PFSK-1 (cell line): ENCODE measurements at regions not wholly inside any gene's neighbourhood (a gene's known extent, or its start where the extent isn't known, plus 50 kb on each side); places are given as distances from the start of the nearest gene placed in this dataset.

Experiments used
- POLR2AphosphoS5 ChIP-seq: IDR thresholded peaks from 2 replicates; pipeline ENCODE4 v1.6.1; 2012; ENCODE audit warnings: low read depth, mild to moderate bottlenecking, control low read depth, low read length, moderate library complexity
- SIN3A ChIP-seq: IDR thresholded peaks from 2 replicates; pipeline ENCODE4 v1.6.1; 2012; ENCODE audit warnings: mild to moderate bottlenecking, low read length, moderate library complexity, borderline replicate concordance; ENCODE audit not compliant: insufficient read depth
- TAF1 ChIP-seq: IDR thresholded peaks from 2 replicates; pipeline ENCODE4 v1.6.1; 2012; ENCODE audit warnings: low read length, control low read depth, borderline replicate concordance; ENCODE audit not compliant: insufficient read depth
- TF ChIP-seq, protein P1 (sequence below), 2 experiments: IDR thresholded peaks; 2 replicates each; pipeline versions ENCODE4 v1.6.1 to v1.8.0; 2011 to 2012; ENCODE audit warnings: low read depth in 2 of 2, low read length in 2 of 2, control low read depth in 1 of 2, inconsistent platforms in 1 of 2, mild to moderate bottlenecking in 1 of 2, moderate library complexity in 1 of 2; ENCODE audit not compliant: insufficient read depth in 1 of 2

DNA sequence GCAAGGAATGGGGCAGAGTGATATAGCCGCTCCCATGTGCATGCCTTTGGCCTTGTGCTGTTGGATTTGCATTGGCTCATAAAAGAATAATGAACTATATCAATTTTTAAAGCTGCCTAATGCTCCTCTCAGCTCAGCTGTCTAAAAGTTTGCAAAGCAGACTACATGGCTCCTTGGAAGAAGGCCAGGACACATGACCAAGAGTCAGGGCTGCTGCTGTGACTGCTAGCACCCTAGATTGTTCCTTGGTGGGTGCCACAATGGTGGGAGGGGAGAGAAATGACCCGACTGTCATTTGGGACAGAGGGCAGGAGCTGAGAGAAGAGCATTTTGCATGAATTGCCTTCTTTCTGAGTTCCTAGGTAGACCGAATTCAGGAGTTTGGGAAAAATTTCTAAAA is 307.9 kb downstream of the PDCD6IP start:
- TF ChIP-seq POLR2AphosphoS5 (no peak), SIN3A (no peak), TAF1 (no peak)
- TF ChIP-seq, protein P1, sequence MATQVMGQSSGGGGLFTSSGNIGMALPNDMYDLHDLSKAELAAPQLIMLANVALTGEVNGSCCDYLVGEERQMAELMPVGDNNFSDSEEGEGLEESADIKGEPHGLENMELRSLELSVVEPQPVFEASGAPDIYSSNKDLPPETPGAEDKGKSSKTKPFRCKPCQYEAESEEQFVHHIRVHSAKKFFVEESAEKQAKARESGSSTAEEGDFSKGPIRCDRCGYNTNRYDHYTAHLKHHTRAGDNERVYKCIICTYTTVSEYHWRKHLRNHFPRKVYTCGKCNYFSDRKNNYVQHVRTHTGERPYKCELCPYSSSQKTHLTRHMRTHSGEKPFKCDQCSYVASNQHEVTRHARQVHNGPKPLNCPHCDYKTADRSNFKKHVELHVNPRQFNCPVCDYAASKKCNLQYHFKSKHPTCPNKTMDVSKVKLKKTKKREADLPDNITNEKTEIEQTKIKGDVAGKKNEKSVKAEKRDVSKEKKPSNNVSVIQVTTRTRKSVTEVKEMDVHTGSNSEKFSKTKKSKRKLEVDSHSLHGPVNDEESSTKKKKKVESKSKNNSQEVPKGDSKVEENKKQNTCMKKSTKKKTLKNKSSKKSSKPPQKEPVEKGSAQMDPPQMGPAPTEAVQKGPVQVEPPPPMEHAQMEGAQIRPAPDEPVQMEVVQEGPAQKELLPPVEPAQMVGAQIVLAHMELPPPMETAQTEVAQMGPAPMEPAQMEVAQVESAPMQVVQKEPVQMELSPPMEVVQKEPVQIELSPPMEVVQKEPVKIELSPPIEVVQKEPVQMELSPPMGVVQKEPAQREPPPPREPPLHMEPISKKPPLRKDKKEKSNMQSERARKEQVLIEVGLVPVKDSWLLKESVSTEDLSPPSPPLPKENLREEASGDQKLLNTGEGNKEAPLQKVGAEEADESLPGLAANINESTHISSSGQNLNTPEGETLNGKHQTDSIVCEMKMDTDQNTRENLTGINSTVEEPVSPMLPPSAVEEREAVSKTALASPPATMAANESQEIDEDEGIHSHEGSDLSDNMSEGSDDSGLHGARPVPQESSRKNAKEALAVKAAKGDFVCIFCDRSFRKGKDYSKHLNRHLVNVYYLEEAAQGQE (IDR thresholded peaks at IDR 0.05; ENCODE audit: insufficient read depth in 1 of 2, low read depth in 2 of 2, low read length in 2 of 2) = no peak
